WERI-Rb-1 (cell line): ENCODE measurements at regions not wholly inside any gene's neighbourhood (a gene's known extent, or its start where the extent isn't known, plus 50 kb on each side); places are given as distances from the start of the nearest gene placed in this dataset.
A peak's percentile ranks its signal among the peaks of the same experiment; 100 is the strongest.

ENCODE experiments used
- DNase-seq: peaks from one replicate; pipeline ENCODE4 v3.0.0-alpha.2; 2020
- H3K27ac ChIP-seq: fragments of 250-450 bp; sonication (Bioruptor Pico); 2 replicates; pipeline ENCODE4 v1.5.1; 2020; ENCODE audit warnings: mild to moderate bottlenecking, moderate library complexity
- H3K27me3 ChIP-seq: fragments of 250-450 bp; sonication (Bioruptor Pico); 2 replicates; pipeline ENCODE4 v1.5.1; 2021; ENCODE audit warnings: mild to moderate bottlenecking, low read depth, moderate library complexity; ENCODE audit not compliant: insufficient read depth, severe bottlenecking
- H3K36me3 ChIP-seq: fragments of 250-450 bp; sonication (Bioruptor Pico); 2 replicates; pipeline ENCODE4 v1.5.1; 2020; ENCODE audit warnings: mild to moderate bottlenecking, moderate library complexity
- H3K4me3 ChIP-seq: 2 replicates; pipeline ENCODE4 v1.5.1; 2011; ENCODE audit warnings: low read depth, mild to moderate bottlenecking, control low read depth, low read length
- H3K9me3 ChIP-seq: fragments of 250-450 bp; sonication (Bioruptor Pico); 2 replicates; pipeline ENCODE4 v1.5.1; 2021; ENCODE audit warnings: mild to moderate bottlenecking, moderate library complexity; ENCODE audit not compliant: severe bottlenecking
- TF ChIP-seq, protein P1 (sequence below): IDR thresholded peaks from 2 replicates; pipeline ENCODE4 v1.5.1; 2011; ENCODE audit warnings: low read depth, mild to moderate bottlenecking, control low read depth, inconsistent platforms, low read length

- H3K36me3 ChIP-seq, result no peaks in the 10 kb centered on the region
- no peak overlapping the region for H3K27ac ChIP-seq
- no peak overlapping the region for H3K4me3 ChIP-seq
- no peak for DNase-seq
- H3K9me3 ChIP-seq, result no peaks in the 10 kb centered on the region
- TF ChIP-seq, protein P1, sequence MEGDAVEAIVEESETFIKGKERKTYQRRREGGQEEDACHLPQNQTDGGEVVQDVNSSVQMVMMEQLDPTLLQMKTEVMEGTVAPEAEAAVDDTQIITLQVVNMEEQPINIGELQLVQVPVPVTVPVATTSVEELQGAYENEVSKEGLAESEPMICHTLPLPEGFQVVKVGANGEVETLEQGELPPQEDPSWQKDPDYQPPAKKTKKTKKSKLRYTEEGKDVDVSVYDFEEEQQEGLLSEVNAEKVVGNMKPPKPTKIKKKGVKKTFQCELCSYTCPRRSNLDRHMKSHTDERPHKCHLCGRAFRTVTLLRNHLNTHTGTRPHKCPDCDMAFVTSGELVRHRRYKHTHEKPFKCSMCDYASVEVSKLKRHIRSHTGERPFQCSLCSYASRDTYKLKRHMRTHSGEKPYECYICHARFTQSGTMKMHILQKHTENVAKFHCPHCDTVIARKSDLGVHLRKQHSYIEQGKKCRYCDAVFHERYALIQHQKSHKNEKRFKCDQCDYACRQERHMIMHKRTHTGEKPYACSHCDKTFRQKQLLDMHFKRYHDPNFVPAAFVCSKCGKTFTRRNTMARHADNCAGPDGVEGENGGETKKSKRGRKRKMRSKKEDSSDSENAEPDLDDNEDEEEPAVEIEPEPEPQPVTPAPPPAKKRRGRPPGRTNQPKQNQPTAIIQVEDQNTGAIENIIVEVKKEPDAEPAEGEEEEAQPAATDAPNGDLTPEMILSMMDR, result no peak
- H3K27me3 ChIP-seq, result no peaks in the 10 kb centered on the region
Observed at GRCh38 chr16:7090628-7091115, 242.0 kb upstream of the RBFOX1 start.

DNA sequence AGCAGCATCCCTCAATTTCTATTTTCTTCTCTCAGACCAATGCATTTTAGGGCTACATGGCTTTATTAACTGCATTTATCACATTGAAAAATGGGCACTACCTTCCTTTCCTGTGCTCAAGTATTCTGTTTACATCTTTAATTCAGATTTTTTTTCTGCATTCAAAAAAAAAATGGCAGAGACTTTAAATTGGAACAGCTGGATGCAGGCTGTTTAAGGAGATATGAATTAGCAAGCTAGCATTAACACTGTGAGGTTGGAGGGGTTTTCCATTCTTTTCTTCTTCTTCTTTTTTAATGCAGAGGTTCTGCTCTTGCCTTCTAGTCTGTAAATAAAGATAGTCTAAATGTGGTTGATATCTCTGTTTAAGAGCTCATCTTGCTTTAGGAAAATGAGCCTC, 242.9 kb upstream of the RBFOX1 start:
- Histone ChIP-seq H3K27me3 (no peaks in the 10 kb centered on the region), H3K36me3 (no peaks in the 10 kb centered on the region), H3K4me3 (no peak overlapping the region), H3K9me3 (no peaks in the 10 kb centered on the region), H3K27ac (no peak overlapping the region)
- TF ChIP-seq, protein P1, result no peak
- DNase-seq, result no peak

- TF ChIP-seq, protein P1, result no peak
- Histone ChIP-seq H3K27me3 (no peaks in the 10 kb centered on the region), H3K4me3 (no peak overlapping the region), H3K36me3 (no peaks in the 10 kb centered on the region), H3K27ac (no peak overlapping the region), H3K9me3 (no peaks in the 10 kb centered on the region)
- peak; percentile 9 for DNase-seq
Observed at GRCh38 chr16:7088711-7089110, 243.9 kb upstream of the RBFOX1 start.

DNA sequence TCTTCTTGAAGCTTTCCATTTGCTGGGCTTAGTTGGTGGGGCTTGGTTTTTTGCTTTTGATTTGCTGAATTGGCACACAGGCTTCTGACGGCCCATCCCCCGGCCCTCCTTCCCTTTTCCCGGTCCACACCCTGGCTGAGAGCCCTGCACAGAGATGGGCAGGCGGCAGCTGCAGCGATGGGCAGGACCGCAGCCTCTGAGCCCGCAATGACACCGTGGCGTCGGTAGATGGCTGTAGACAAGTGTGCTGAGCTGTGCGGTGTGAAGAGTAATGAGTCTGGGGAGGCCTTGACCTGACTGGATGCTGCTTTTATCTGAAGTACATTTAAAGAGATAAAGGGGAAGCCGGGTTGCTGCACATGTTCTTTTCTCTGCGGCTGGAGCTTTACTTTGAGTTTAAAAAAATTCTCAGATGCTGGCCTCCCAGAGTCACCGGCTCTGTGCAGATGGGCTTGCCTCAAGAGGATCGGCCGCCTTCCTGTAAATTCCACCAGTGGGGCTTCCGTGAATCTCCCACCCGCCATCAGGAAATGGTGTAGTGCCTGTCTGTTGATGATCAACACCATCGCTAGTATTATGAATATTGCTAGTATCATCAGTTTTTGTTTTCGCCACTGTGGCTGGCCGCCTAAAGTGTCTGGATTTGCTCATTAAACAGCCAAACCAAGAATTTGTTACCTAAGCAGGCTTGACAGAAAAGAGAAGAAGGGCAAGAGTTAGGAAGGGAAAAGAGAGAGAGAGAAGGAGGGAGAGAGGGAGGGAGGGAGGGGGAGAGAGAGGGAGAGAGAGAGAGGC, 245.6 kb upstream of the RBFOX1 start:
- Histone ChIP-seq H3K9me3 (no peaks in the 10 kb centered on the region), H3K36me3 (no peaks in the 10 kb centered on the region), H3K4me3 (no peak overlapping the region), H3K27ac (no peak overlapping the region), H3K27me3 (no peaks in the 10 kb centered on the region)
- peak; percentile 84 for DNase-seq
- TF ChIP-seq, protein P1, result peak; percentile 95

- DNase-seq, result no peak
- H3K27me3 ChIP-seq, result no peaks in the 10 kb centered on the region
- H3K4me3 ChIP-seq, result no peak overlapping the region
Observed at GRCh38 chr16:7085776-7086175, 246.9 kb upstream of the RBFOX1 start.

More at GRCh38 chr16:7085776-7086175, 246.9 kb upstream of the RBFOX1 start:
- Histone ChIP-seq H3K36me3 (no peaks in the 10 kb centered on the region), H3K27ac (no peak overlapping the region), H3K9me3 (no peaks in the 10 kb centered on the region)
- TF ChIP-seq, protein P1, result no peak
